HG03432 (cell line): ENCODE measurements at regions not wholly inside any gene's neighbourhood (a gene's known extent, or its start where the extent isn't known, plus 50 kb on each side); places are given as distances from the start of the nearest gene placed in this dataset.
"Not testable (repeated sequence)": the region's sequence is repeated elsewhere in the genome, so short reads cannot be mapped to it uniquely, and the experiment has no call there.

Source experiments
- ATAC-seq: cut with Tn5 transposase; IDR thresholded peaks from one replicate; pipeline ENCODE4 v1.9.1; 2021; ENCODE audit warnings: mild to moderate bottlenecking, moderate library complexity; ENCODE audit not compliant: unreplicated experiment

GRCh38 chr4:28435314-28435713 is 1574.7 kb downstream of the STIM2 start:
- ATAC-seq, result no peak

DNA sequence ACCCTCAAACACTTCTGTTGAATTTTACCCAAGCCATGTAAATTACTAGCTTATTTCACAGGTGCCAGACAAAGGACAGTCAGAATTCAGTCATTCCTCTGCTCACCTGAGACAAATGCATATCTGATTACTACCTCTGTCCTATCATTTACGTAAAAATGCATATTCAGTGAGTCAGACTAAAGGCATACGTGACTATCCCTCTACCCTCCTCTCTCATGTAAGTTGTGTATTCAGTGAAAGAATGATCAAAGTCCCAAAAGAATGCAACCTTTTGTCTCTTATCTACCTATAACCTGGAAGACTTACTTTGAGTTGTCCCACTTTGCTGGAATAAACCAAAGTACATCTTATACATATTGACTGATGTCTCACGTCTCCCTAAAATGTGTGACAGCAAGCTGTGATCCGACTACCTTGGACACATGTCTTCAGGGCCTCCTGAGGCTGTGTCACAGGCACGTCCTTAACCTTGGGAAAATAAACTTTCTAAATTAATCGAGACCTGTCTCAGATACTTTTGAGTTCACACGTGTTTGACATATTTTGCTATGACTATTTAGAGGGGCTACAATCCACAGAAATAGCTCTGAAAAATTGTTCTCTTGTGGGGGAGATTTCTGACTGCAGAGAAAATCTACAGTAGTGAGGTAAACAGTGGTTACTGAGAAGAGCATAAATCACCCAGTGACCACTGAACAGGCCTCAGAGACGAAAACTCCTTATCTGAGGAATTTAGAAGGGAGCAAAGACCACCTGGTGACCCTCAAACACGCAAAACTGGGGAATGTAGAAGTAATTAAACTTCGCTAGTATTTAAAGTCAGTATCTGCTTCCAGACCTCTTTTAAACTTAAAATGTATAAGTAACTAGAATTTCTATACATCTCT is 1575.8 kb downstream of the STIM2 start:
- no peak for ATAC-seq

GRCh38 chr4:28443371-28443770 is 1582.7 kb downstream of the STIM2 start:
- no peak for ATAC-seq

- no peak for ATAC-seq
Measured at GRCh38 chr4:28443801-28444412, 1583.3 kb downstream of the STIM2 start.

DNA sequence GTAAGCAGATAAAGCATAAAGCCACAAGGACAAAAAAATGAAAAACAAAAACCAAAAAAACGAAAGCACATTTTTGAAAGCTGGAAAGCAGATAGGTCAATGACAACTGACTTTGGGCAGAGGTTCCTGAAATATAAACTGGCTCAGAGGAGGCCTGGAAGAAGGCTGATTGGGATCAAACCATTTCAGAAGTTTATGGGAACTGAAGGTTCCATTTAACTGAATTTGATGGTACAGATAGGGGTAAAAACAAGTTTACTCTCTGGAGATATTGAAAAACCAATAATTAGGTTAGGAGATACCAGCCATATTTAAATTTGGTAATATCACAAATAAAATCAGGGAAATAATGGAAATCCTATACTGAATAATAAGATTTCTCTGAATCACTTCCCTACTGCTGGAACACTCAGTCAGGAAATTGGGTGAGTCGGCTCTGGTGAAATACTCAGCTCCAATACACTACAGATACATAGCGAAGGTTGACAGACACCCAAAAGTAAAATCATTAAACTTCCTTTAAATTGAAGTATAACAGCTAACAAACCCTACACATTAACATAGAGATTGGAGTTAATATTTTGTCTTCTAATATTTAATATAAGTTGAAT is 1584.3 kb downstream of the STIM2 start:
- ATAC-seq, result no peak

GRCh38 chr4:28449085-28449484 is 1588.4 kb downstream of the STIM2 start:
- ATAC-seq, result no peak

GRCh38 chr4:28451346-28451745 is 1590.7 kb downstream of the STIM2 start:
- ATAC-seq, result no peak

DNA sequence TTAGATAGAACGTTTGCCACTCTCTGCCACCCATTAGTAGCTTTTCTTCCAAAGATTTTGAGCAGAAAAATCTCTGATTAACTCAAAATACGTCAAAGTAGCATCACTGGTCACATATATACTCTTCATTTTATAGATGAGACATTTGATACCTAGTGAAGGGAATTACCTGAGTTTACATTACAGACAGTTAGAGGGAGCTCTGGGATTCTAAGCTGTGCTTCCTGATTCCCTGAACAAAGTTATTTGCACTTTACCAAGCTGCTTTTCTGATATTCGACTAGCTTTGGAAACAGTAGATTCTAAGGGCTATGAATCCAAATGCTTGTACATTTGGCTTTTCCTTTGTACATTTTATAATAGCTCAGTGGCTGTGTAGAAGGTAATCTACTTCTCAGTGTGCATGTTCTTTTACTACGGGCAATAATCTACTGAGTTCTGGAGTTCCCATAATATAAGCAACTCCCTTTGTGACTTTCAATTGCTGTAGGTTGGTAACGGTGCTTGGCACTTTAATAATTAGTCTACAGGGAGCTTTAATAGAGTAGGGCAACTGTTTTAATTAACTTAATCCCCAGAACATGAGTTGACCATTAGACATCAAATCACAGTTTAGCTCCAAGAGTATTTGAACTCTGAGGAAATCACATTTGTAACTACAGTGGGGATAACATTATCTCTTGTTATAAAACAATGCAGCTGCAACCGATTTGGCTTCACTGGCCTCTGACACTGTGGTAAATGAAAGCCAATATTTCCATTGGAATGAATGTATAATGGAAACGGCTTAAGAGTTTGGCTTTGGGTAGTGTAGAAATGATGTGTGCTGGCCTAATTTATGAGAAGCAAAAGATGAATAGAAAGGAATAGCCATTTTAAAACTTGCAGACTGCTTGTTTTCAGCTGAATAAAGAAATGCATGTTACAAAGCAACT is 1602.4 kb downstream of the STIM2 start:
- ATAC-seq, result no peak

- ATAC-seq, result no peak
Measured at GRCh38 chr4:28464823-28465222, 1604.2 kb downstream of the STIM2 start.

- not testable (repeated sequence) for ATAC-seq
Measured at GRCh38 chr4:28466886-28467285, 1606.2 kb downstream of the STIM2 start.

- no peak for ATAC-seq
Measured at GRCh38 chr4:28469387-28469786, 1608.7 kb downstream of the STIM2 start.

DNA sequence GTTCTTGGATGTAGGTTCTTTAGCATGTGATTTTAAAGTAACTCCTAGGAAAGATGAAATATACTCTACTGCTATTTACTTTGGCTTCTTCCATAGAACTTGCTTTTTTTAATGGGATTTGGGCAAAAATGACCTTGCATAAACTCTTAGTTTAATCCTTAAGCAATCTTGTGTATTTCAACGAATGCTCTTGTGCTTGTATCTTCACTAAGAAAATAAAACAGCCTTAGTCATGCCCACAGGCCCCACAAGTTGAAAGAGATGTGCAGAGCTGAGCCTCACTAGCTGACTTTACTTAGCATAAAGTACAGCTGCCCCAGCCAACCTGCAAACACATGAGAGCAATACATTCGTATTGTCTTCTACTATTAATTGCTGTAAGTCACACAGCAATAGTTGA is 1609.2 kb downstream of the STIM2 start:
- no peak for ATAC-seq

GRCh38 chr4:28475381-28475780 is 1614.7 kb downstream of the STIM2 start:
- no peak for ATAC-seq

- no peak for ATAC-seq
Measured at GRCh38 chr4:28479666-28480065, 1619.0 kb downstream of the STIM2 start.

DNA sequence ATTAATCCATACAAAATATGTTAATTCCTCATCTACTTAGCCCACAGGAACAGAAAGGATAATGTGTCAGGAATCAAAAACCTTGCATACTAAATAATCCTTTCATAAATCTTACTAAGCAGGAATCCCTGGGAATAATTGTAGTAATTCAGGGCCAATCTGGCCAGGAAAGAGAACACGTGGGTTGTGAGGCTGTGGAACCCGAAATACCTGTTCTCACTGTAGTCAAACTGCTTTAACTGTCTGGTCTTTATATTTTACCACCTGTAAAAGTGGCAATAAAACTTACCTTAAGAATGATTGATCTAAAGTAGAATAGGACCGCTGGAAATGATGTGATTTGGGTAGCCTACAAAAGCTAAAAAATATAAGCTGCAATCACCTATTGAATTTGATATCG is 1620.9 kb downstream of the STIM2 start:
- ATAC-seq, result no peak

- no peak for ATAC-seq
Measured at GRCh38 chr4:28482580-28483270, 1622.1 kb downstream of the STIM2 start.

DNA sequence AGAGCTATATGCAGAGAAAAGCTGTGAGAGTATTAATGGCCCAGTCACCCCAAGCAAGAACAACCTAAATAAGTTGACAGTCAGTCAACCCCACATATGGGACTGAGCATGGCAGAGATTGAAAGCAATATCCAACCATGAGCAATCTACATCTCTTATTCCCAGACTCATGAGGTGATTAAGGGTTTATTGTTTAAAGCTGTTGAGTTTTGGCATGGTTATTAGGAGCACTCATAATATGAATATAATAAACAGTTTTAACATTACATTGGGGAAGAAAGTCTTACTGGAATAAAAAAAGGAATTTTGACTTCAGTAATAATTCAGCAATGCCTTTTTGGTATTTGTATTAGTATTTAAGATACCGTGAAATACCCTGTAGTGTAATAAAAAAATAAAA is 1627.4 kb downstream of the STIM2 start:
- ATAC-seq, result no peak

GRCh38 chr4:28490669-28491068 is 1630.0 kb downstream of the STIM2 start:
- no peak for ATAC-seq

DNA sequence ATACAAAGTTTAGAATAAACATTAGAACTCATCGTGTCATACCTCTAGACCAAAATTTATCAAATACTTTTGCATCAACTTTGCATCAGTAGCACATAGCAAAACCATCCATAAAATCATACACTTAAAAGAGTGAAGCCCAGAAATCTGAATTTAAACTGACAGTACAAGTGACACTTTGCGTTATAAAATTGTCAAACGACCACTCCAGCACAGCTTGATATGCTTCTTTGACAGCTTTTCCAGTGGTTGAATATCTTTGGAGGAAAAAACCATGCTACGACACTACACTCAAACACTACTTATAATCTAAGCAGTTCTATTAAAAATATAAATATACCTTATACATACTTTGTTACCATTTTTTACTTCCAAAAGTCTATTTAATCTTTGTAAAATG is 1644.4 kb downstream of the STIM2 start:
- no peak for ATAC-seq

GRCh38 chr4:28508636-28509035 is 1648.0 kb downstream of the STIM2 start:
- ATAC-seq, result no peak
